ENCODE measurements at regions not wholly inside any gene's neighbourhood (a gene's known extent, or its start where the extent isn't known, plus 50 kb on each side); places are given as distances from the start of the nearest gene placed in this dataset.

DNA sequence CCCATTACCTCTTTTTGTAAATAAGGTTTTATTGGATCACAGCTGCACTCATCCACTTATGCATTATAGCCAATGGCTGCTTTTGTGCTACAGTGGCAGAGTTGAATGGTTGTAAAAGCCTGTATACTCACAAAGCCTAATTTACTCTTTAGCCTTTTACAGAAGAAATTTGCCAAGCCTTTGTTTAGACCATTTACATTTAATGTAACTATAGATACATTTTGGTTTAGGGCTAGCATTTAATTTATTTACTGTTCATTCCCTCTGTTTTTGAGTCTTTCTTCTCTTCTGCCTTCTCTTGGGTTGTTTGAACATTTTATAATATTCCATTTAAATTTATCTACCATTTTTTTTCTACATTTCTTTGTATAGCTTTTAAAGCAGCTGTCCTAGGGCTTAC lies 217.1 kb upstream of the AMIGO2 start:
- Mint-ChIP-seq H3K4me3 (no peak overlapping the region), H3K27me3 (ENCODE audit: insufficient read depth, low read depth, poor library complexity) (peaks cover 6% of the 10 kb centered on the region), H3K4me1 (peaks cover 11% of the 10 kb centered on the region), H3K27ac (no peak overlapping the region), H3K36me3 (ENCODE audit: low read depth) (no peaks in the 10 kb centered on the region), H3K9me3 (no peaks in the 10 kb centered on the region; the same call in 2 of the 3 replicates)
- H3F3A ChIP-seq (replicated peaks; ENCODE audit: low read depth), result no peaks in the 10 kb centered on the region
- no peaks in the 10 kb centered on the region for H3K79me2 ChIP-seq (replicated peaks; ENCODE audit: insufficient read depth)
- no peak overlapping the region for H3K27ac ChIP-seq (ENCODE audit: low read depth)
- H2AFZ ChIP-seq, result no peak overlapping the region
- H3K4me1 ChIP-seq (ENCODE audit: insufficient read depth), result no peaks in the 10 kb centered on the region; the same call in 1 of the 2 replicates
- TF ChIP-seq ZNF331 (CRISPR knock-in tag; IDR thresholded peaks at IDR 0.05; ENCODE audit: low read depth), result no peak
- TF ChIP-seq STAT1 (IDR thresholded peaks at IDR 0.05; ENCODE audit: unreplicated experiment), result no peak
- TF ChIP-seq, protein P1, sequence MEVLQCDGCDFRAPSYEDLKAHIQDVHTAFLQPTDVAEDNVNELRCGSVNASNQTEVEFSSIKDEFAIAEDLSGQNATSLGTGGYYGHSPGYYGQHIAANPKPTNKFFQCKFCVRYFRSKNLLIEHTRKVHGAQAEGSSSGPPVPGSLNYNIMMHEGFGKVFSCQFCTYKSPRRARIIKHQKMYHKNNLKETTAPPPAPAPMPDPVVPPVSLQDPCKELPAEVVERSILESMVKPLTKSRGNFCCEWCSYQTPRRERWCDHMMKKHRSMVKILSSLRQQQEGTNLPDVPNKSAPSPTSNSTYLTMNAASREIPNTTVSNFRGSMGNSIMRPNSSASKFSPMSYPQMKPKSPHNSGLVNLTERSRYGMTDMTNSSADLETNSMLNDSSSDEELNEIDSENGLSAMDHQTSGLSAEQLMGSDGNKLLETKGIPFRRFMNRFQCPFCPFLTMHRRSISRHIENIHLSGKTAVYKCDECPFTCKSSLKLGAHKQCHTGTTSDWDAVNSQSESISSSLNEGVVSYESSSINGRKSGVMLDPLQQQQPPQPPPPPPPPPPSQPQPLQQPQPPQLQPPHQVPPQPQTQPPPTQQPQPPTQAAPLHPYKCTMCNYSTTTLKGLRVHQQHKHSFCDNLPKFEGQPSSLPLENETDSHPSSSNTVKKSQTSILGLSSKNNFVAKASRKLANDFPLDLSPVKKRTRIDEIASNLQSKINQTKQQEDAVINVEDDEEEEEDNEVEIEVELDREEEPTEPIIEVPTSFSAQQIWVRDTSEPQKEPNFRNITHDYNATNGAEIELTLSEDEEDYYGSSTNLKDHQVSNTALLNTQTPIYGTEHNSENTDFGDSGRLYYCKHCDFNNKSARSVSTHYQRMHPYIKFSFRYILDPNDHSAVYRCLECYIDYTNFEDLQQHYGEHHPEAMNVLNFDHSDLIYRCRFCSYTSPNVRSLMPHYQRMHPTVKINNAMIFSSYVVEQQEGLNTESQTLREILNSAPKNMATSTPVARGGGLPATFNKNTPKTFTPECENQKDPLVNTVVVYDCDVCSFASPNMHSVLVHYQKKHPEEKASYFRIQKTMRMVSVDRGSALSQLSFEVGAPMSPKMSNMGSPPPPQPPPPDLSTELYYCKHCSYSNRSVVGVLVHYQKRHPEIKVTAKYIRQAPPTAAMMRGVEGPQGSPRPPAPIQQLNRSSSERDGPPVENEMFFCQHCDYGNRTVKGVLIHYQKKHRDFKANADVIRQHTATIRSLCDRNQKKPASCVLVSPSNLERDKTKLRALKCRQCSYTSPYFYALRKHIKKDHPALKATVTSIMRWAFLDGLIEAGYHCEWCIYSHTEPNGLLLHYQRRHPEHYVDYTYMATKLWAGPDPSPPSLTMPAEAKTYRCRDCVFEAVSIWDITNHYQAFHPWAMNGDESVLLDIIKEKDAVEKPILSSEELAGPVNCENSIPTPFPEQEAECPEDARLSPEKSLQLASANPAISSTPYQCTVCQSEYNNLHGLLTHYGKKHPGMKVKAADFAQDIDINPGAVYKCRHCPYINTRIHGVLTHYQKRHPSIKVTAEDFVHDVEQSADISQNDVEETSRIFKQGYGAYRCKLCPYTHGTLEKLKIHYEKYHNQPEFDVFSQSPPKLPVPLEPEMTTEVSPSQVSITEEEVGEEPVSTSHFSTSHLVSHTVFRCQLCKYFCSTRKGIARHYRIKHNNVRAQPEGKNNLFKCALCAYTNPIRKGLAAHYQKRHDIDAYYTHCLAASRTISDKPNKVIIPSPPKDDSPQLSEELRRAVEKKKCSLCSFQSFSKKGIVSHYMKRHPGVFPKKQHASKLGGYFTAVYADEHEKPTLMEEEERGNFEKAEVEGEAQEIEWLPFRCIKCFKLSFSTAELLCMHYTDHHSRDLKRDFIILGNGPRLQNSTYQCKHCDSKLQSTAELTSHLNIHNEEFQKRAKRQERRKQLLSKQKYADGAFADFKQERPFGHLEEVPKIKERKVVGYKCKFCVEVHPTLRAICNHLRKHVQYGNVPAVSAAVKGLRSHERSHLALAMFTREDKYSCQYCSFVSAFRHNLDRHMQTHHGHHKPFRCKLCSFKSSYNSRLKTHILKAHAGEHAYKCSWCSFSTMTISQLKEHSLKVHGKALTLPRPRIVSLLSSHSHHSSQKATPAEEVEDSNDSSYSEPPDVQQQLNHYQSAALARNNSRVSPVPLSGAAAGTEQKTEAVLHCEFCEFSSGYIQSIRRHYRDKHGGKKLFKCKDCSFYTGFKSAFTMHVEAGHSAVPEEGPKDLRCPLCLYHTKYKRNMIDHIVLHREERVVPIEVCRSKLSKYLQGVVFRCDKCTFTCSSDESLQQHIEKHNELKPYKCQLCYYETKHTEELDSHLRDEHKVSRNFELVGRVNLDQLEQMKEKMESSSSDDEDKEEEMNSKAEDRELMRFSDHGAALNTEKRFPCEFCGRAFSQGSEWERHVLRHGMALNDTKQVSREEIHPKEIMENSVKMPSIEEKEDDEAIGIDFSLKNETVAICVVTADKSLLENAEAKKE (CRISPR knock-in tag; IDR thresholded peaks at IDR 0.05), result no peak
- TF ChIP-seq EZH2 (IDR thresholded peaks at IDR 0.05; ENCODE audit: low read depth, unreplicated experiment), result no peak
- TF ChIP-seq EZH2phosphoT487 (IDR thresholded peaks at IDR 0.05; ENCODE audit: unreplicated experiment), result no peak
- TF ChIP-seq CREB1 (CRISPR knock-in tag; IDR thresholded peaks at IDR 0.05; ENCODE audit: low read depth), result no peak
- no peak for TF ChIP-seq CTCF (conservative IDR thresholded peaks at IDR 0.05; ENCODE audit: low read depth in 2 of 2)
- TF ChIP-seq POLR2AphosphoS5 (IDR thresholded peaks at IDR 0.05; ENCODE audit: low read depth), result no peak
- no peak for TF ChIP-seq ETS1 (IDR thresholded peaks at IDR 0.05)
- TF ChIP-seq NANOG (IDR thresholded peaks at IDR 0.05; ENCODE audit: borderline replicate concordance), result no peak
- TF ChIP-seq REST (IDR thresholded peaks at IDR 0.05; ENCODE audit: unreplicated experiment), result no peak
- TF ChIP-seq JUNB (IDR thresholded peaks at IDR 0.05; ENCODE audit: unreplicated experiment), result no peak
- TF ChIP-seq ZNF114 (CRISPR knock-in tag; IDR thresholded peaks at IDR 0.05), result no peak
- no peaks in the 10 kb centered on the region for H3K36me3 ChIP-seq (ENCODE audit: insufficient read depth)
- ATAC-seq, result no peak
- no peaks in the 10 kb centered on the region for H4K20me1 ChIP-seq (replicated peaks; ENCODE audit: insufficient read depth)
- no peak overlapping the region for H3K4me2 ChIP-seq
- DNase-seq (ENCODE audit: low spot score), result no peak
- H3K27me3 ChIP-seq (ENCODE audit: insufficient read depth), result no peaks in the 10 kb centered on the region
- H3K9me2 ChIP-seq (ENCODE audit: insufficient read depth), result no peaks in the 10 kb centered on the region
- no peak overlapping the region for H3K4me3 ChIP-seq

Data from GM23338 (cell line).